Pulmonary artery endothelial cell (primary cell): ENCODE measurements at regions not wholly inside any gene's neighbourhood (a gene's known extent, or its start where the extent isn't known, plus 50 kb on each side); places are given as distances from the start of the nearest gene placed in this dataset.
"Not testable (repeated sequence)": the region's sequence is repeated elsewhere in the genome, so short reads cannot be mapped to it uniquely, and the experiment has no call there.

ENCODE experiments used
- DNase-seq: peaks from one replicate; pipeline ENCODE4 v3.0.0-alpha.2; 2011; ENCODE audit warnings: low read depth, low spot score

DNA sequence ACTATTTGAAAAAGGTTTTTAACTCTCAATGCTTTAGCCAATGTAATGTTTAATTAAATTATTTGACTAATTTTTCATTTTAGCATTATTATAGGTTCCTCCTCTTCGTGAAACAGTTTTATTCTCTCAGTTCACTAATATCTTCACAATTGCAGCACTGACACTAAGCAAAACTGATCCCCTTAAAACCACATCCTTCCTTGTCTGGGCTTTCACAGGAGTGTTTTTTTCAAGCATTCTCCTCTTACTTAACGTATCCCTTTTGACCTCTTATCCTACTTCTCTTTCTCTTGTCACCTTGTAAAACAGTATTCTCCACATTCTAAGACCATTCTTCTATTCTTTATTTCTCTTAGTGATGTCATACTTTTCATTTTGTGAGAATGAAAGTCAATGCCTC, 112.8 kb downstream of the DSC3 start:
- no peak for DNase-seq

DNA sequence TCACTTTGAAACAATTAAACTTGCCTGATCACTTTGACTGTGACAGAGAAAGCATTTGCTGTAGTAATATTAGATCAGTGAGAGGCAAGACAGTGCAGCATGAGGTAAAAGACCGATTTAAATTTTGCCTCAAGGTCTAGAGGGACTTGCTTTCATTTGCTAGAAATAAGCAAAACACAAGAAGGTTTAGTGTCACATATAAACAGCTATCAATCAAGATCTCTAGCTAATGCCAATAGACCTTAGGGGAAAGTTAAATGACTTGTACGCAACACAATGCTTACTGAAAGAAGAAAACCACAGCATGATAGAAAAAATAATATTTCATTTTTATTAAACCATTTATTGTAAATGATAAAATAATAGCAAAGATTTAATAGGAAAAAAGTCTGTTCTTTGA, 113.5 kb downstream of the DSC3 start:
- DNase-seq, result no peak

DNA sequence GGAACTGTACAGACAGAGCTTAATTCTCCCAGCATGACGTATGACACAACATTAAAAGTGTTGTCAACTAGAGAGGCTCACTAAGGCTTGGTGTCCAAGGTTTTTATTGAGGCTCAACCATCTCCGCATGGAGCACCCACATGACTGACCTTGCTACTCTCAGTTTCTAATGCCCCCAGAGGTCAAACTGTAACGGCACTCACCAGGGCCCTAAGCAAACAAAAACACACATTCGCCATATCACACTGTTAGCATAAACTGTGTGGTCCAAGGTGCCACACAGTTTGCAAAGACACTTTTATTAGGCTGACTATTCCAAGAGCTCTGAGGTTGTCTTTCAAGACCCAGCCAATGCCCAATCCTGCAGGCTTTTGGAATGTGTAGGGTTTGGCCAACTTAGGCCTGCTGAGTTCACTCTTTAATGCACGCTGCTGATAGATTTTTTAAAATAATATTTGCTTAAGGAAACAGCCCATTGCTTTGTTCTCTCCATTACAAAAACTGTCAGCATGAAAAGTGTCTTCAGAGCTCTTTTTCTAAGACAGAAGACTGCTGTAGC, 114.9 kb downstream of the DSC3 start:
- no peak for DNase-seq

- no peak for DNase-seq
Measured at GRCh38 chr18:30927042-30927441, 115.5 kb downstream of the DSC3 start.

- DNase-seq, result no peak
Measured at GRCh38 chr18:30925795-30926194, 116.7 kb downstream of the DSC3 start.

DNA sequence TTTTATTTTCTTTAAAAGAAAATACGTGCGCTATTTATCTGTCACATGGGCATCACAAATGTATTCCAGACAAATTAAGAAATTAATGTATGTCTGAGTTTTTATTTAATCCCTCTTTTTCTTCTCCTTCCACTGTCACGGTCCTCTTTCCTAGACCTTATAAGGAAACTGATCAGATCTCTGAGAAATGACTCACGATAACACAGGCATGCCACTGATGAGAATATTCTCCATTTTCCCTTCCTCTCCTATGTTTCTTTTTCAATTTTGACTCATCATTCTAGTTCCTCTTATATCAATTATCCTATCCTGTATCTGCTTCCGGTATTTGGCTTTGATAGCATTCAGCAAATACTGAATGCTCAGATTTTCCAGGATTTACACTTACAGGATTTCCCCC, 121.8 kb downstream of the DSC3 start:
- DNase-seq, result no peak

GRCh38 chr18:30920351-30920750, 122.2 kb downstream of the DSC3 start:
- no peak for DNase-seq

DNA sequence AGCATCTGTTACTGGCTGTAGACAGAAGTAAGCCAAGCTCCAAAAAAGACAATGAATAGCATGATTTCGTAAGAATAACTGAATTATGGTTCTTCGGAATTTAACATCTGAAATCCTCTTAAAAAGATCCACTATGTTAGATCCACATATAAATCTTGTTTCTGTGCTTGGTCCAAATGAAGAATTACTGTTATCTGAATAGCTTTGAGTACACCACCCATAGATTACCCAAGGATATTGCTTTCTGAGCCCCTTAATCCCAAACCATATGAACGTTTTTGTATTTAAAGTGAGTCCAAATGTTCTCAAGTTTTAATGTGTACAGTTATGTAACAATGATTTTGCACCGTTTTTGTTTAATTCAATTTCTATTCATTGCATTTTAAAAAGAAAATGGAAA, 124.9 kb downstream of the DSC3 start:
- DNase-seq, result no peak

DNA sequence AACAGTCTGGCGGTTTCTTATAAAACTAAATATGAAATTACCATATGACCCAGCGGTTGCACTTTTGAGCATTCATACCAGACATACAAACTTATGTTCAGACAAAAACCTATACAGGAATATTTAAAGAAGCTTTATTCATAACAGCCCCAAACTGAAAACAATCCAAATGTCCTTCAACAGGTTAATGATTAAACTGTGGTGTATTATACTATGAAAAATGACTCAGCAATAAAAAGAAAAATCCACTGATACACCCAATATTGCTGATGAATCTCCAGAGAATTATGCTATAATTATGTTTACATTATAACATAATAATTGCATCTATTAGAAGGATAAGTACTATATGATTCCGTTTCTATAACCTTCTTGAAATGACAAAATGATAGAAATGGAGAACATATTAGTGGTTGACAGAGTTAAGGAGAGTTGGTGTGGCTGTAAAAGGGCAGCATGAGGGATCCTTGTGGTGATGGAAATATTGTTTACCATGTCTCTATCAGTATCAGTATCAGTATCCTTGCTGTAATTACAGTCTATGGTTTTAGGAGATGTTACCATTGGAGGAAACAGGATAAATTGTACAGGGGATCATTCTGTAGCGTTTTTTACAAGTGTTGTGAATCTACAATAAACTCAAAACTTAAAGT, 127.1 kb downstream of the DSC3 start:
- DNase-seq, result no peak

- DNase-seq, result no peak
Measured at GRCh38 chr18:30908381-30908780, 134.2 kb downstream of the DSC3 start.

GRCh38 chr18:30903566-30903965, 139.0 kb downstream of the DSC3 start:
- DNase-seq, result no peak

DNA sequence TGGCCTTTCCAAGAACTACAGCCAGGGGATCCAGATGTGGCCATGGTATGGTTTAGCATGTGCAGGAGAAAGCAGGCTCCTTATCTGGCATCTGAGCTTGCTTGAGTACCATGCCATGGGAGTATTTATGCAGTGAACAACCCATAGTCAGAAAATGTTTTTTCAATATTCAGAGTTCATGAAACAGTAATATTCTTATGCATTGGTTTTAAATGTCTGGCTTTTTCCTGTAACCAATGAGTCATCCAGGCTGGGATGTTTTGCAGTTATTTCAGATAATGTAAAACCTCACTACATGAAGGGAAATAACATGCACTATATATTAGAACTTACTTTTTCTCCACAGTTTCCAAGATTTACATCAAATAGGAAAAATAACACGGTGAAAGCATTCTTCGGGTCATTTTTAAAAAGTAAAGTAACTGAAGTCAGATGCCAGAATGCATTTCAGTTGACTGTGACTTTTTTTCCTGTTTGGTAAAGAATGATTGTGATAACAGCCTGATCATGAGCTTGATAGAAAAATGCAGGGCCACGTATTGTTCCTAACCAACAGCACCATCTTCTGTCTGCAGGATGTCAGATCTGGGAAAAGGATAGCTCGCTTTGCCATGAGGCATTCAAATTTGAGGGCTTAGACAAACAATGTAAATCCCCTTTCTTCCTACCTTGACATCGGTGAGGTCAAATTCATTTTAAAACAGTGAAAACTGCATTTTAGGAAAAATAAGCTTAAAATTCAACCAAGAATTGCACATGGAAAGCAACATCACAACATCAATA, 152.8 kb downstream of the DSC3 start:
- DNase-seq, result no peak

DNA sequence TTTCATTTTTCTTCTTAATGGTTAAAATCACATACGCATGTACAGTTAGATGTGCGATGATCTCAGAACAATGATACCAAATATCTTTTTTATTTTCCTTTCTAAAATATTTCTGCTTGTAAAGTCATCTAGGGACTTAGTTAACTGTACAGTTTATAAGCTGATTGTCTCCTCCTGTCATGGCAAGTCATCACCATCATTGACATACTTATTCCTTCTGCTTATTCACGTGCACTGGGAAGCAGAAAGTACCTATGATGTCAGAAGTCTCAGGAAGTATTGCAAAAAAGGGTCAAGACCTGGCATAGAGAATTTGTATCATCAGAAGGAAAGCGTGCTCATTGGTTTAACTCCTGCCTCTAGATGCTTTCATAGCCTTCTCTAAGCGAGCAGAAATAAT, 154.2 kb downstream of the DSC3 start:
- no peak for DNase-seq

GRCh38 chr18:30886998-30887397, 155.5 kb downstream of the DSC3 start:
- DNase-seq, result no peak

DNA sequence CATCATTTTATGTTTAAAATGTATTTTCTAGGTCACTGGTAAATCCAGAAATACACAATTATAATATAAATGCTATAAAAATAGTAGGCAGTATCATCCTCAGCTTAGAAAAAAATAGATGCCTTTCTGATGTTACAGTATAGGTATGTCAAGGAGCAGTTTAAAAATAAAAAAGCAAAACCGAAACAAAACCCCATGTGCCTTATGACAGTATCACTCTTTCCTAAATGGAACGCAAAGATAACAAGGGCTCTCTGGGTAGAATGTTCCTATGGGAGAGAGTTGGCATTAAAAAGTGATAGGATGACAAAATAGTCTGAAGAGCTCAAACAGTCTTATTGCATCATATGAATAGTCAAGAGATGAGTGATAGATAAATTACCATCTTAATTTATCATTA, 172.1 kb downstream of the DSC3 start:
- no peak for DNase-seq

GRCh38 chr18:30862900-30863299, 179.6 kb downstream of the DSC3 start:
- DNase-seq, result no peak

DNA sequence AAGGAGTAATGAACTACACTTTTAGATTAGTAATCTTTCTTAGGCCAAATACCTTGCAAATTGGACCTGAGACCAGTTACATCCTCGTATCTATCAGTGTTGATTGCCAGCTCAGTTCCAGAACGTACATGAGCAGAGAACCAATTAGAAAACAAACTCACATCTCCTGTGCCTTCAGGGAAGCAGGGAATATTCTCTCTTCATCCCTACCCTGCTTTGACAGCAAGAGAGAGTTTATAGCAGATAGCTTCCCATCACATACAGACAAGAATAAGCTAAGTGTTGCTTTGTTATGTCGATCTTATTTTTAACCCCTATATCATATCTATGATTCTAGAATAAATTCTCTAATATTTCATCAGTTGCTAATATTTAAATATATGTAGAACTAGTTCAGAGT, 181.8 kb downstream of the DSC3 start:
- no peak for DNase-seq

DNA sequence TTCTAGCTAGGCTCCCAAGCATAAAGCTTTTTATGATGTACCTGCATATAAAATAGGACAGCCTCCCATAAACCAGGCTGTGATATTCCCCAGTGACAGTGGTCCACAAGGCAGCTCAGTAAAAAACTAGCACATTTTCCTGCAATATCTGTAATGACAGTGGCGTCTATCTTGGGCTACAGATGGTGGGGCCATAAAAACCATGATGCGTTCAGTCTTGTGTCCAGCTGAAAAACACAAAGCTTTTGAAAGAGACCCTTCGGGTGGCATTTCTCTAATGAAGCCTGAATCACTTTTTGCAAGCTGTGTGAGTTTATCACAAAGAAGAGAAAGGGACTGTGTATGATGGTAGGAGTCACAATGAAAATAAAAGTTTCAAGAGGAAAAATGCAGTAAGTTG, 183.5 kb downstream of the DSC3 start:
- no peak for DNase-seq

DNA sequence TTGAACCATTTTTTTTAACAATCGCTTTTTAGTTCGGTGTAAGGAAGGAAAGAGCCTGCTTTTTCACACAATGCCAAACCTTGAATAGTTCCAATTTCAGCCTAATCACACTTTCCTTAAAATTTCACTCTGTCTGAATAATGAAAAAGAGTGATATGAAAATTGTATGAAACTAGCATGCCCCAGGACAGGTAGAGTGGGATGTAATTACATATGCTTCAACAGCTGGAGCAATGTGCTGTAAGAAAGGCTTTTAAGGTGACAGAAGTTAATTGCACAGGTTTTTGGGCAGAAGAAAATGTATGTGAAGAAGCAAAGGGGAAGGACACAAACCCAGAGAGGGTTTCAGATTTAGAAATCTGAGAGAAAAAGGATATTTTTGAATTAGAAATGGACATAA, 184.0 kb downstream of the DSC3 start:
- DNase-seq, result no peak

- DNase-seq, result no peak
Measured at GRCh38 chr18:30855762-30856161, 186.8 kb downstream of the DSC3 start.

GRCh38 chr18:30852980-30853379, 189.6 kb downstream of the DSC3 start:
- DNase-seq, result no peak

DNA sequence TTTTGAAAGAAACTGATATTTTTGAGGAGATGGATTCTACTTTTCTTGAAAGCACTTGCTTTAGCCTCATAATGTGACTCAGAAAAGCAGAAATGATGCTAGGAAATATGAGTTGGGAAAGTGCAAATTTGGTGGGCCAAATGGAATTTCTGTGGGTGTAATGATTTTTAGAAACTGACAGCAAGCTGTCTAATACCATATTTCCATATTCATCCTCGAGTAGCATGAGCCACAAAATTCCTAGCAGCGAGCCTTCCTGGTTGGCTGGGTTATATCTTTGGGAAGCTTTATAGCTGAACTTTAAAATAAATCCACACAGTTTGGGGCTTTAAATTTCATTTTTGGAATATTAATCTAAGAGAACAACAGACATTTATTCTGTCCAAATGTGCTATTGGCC, 190.0 kb downstream of the DSC3 start:
- DNase-seq, result no peak

DNA sequence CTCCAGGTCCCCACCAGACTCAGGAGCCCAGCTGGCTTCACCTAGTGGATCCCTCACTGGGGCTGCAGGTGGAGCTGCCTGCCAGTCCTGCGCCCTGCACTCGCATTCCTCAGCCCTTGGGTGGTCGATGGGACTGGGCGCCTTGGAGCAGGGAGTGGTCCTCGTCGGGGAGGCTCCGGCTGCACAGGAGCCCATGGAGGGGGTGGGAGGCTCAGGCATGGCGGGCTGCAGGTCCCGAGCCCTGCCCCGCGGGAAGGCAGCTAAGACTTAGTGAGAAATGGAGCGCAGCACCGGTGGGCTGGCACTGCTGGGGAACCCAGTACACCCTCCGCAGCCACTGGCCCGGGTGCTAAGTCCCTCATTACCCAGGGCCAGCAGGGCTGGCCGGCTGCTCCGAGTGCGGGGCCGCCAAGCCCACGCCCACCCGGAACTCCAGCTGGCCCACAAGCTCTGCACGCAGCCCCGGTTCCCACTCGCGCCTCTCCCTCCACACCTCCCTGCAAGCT, 203.4 kb downstream of the DSC3 start:
- DNase-seq, result not testable (repeated sequence)
